Caki2 (cell line): ENCODE measurements at regions not wholly inside any gene's neighbourhood (a gene's known extent, or its start where the extent isn't known, plus 50 kb on each side); places are given as distances from the start of the nearest gene placed in this dataset.
"Not testable (repeated sequence)": the region's sequence is repeated elsewhere in the genome, so short reads cannot be mapped to it uniquely, and the experiment has no call there.

Experiments used
- DNase-seq: peaks from one replicate; pipeline ENCODE4 v3.0.0-alpha.2; 2015; ENCODE audit warnings: low read depth
- in situ Hi-C: cut with HindIII; loops from 2 replicates; pipeline ENCODE4 v1.10.0; 2016; ENCODE audit warnings: low sequenced_read_pairs, low pct_unique_long_range_greater_than_20kb, mixed read lengths

GRCh38 chr6:139990026-139990686 lies 615.7 kb upstream of the CITED2 start:
- in situ Hi-C loops: no loop called here
- DNase-seq: no peak

DNA sequence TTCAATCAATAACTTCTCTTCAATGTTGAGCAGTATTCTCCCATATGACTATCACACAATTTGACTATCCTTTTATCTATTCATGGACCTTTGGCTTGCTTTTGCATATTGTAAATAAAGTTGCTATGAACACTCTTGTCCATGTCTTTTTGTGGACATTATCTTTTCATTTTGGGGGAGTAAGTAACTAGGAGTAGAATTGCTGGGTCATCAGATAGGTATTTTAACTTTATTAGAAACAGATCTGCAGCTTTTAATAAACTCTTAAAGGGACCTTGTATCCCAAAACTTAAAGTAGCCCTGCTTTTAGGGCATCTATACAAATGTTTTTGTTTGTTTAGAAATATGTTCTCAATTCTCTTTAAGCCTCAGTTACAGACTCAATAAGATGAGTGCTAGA lies 614.2 kb upstream of the CITED2 start:
- in situ Hi-C loops: no loop called here
- no peak for DNase-seq

- in situ Hi-C loops: no loop called here
- no peak for DNase-seq
Measured at GRCh38 chr6:139987091-139987490, 612.6 kb upstream of the CITED2 start.

- no peak for DNase-seq
- in situ Hi-C loops: no loop called here
Measured at GRCh38 chr6:139985236-139985815, 610.9 kb upstream of the CITED2 start.

DNA sequence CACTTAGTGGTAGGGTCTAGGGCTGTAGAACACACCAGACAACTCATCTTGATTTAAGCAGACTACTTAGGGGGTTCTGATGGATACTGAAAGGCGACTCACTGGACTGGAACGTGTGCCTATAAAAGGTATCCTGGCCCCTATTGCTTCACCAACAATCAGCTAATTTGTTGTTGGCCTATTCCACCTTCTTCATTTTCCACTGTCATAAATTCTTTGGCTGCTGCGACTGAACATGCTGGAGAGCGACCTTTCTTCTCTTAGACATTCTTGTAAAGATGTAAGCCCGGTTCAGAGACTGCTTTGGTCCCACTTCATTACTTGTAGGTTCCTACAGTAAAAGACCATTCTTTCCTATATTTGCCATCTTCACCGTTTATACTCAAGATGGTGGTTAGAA lies 609.9 kb upstream of the CITED2 start:
- in situ Hi-C loops: no loop called here

GRCh38 chr6:139983555-139984276 lies 609.3 kb upstream of the CITED2 start:
- DNase-seq: no peak
- in situ Hi-C loops: no loop called here

More for the DNA sequence above, 609.9 kb upstream of the CITED2 start:
- DNase-seq: no peak

GRCh38 chr6:139982652-139983295 lies 608.3 kb upstream of the CITED2 start:
- in situ Hi-C loops: no loop called here
- peak; percentile 95 for DNase-seq

- in situ Hi-C loops: no loop called here
- DNase-seq: peak; percentile 94
Measured at GRCh38 chr6:139982195-139982594, 607.7 kb upstream of the CITED2 start.

- in situ Hi-C loops: no loop called here
- DNase-seq: no peak
Measured at GRCh38 chr6:139981768-139982181, 607.3 kb upstream of the CITED2 start.

DNA sequence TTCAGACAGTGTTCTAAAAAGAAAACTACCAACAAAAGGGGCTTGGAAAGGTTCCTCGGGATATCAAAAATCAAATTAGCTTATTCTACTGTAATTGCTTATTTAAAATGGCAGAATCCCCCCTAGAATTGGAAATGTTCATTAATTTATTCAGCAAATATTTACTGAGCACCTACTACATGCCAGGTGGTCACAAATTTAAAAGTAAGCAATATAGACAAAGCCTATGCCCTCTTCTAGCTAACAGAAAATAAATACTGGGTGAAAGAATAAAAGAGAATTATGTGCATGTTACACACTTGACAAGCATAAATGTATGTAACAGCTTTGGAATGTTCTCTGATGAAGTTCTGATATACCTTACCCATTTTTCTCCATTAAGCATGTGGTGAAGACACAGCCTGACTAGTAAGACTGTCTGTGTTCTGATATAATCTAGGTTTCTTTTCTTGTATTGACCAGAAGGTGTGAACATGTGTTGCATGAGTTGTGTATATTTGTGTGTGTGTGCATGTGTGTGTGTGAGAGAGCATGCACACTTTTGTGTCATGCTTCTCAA lies 606.7 kb upstream of the CITED2 start:
- DNase-seq: no peak
- in situ Hi-C loops: no loop called here

GRCh38 chr6:139980631-139981030 lies 606.2 kb upstream of the CITED2 start:
- in situ Hi-C loops: not testable (repeated sequence)
- DNase-seq: peak; percentile 95

- in situ Hi-C loops: no loop called here
- peak; percentile 91 for DNase-seq
Measured at GRCh38 chr6:139979021-139979725, 604.7 kb upstream of the CITED2 start.

DNA sequence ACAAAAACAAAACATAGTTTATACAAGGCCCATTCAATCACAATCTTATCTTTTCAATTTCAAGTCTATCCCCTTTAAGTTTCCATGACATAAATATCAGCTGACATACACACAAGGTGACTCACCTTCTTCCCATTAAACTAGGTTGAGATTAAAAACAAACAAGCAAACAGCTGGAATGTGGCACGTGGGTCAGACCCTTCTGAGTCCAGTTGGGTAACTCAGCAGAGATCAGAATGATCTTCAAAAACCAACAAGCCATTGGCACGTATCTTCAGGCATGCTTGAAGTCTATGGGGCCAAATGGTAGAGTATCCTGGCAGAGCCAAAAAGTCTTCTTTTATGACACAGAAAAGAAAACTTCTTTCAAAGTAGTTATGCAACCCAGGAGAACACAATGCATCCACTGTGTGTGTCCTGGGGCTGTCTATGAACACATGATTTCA lies 603.5 kb upstream of the CITED2 start:
- DNase-seq: peak; percentile 95
- in situ Hi-C loops: no loop called here

GRCh38 chr6:139973669-139974344 lies 599.4 kb upstream of the CITED2 start:
- in situ Hi-C loops: no loop called here
- peak; percentile 73 for DNase-seq

GRCh38 chr6:139972116-139972515 lies 597.7 kb upstream of the CITED2 start:
- in situ Hi-C loops: no loop called here
- no peak for DNase-seq

DNA sequence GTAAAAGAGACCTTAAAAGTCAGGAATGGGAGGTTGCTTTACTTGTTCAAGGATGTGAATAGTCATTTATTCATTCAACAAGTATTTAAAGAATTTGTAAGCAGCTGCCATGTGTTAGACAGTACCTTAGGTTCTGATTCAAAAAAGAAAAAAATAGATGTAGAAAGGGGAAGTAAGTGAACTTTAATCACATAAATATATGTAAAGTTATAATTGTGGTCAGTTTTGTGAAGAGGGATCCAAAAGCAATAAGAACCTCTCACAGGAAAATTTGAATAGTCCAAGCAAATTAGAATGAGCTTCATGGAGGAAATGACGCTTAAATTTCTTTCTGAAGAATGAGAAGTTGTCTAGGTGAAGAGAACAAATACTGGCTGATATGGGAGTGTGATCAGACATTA lies 596.1 kb upstream of the CITED2 start:
- in situ Hi-C loops: no loop called here
- no peak for DNase-seq

GRCh38 chr6:139967497-139967896 lies 593.0 kb upstream of the CITED2 start:
- no peak for DNase-seq
- in situ Hi-C loops: no loop called here

- in situ Hi-C loops: no loop called here
- no peak for DNase-seq
Measured at GRCh38 chr6:139965393-139965792, 590.9 kb upstream of the CITED2 start.
